ENCODE measurements at regions not wholly inside any gene's neighbourhood (a gene's known extent, or its start where the extent isn't known, plus 50 kb on each side); places are given as distances from the start of the nearest gene placed in this dataset.
A peak's percentile ranks its signal among the peaks of the same experiment; 100 is the strongest.

DNA sequence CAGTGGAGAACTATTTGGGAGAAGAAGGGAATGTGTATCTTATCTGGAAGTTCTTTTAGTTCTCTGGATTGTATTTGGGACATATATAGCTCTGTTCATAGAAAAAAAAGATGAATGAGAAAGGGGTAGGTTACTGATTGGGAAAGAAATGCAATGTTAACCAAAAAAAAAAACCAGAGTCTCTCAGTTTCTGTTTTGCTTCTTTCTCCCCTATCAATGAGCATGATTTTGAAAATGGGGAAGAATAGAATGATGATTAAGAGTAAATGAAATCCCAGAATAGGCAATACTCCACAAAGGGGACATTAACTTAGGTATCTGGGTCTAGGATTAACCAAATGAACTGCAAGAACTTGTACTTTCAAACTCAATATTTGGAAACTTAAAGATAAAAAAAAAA lies 92.9 kb downstream of the RHOU start:
- Histone ChIP-seq H3K18ac (ENCODE audit: low read depth in 1 of 2, low read length in 2 of 2) (no peak overlapping the region), H3K9ac (ENCODE audit: low read length) (no peak overlapping the region), H3K9me3 (ENCODE audit: control insufficient read depth, low read length) (no peaks in the 10 kb centered on the region), H3K4me3 (ENCODE audit: insufficient read depth in 1 of 2, low read depth in 1 of 2, low read length in 2 of 2) (no peak overlapping the region), H3K4ac (ENCODE audit: low read depth in 1 of 2, low read length in 2 of 2) (no peak overlapping the region), H3K27ac (ENCODE audit: low read length, poor library complexity, severe bottlenecking) (no peak overlapping the region), H2BK12ac (ENCODE audit: low read length in 2 of 2) (no peak overlapping the region), H4K8ac (ENCODE audit: low read length) (no peak overlapping the region), H4K91ac (ENCODE audit: low read length) (no peak overlapping the region), H3K4me1 (ENCODE audit: control insufficient read depth, insufficient read depth, low read depth, low read length) (peaks cover 11% of the 10 kb centered on the region), H3K23ac (ENCODE audit: low read length in 2 of 2) (no peak overlapping the region), H3K14ac (ENCODE audit: low read length in 2 of 2) (no peak overlapping the region), H2BK120ac (ENCODE audit: low read depth, low read length) (no peak overlapping the region), H2BK15ac (ENCODE audit: low read depth, poor library complexity, severe bottlenecking) (no peak overlapping the region), H2AFZ (ENCODE audit: low read depth, low read length) (no peak overlapping the region), H3K27me3 (ENCODE audit: control insufficient read depth in 1 of 2, insufficient read depth in 1 of 2, low read length in 2 of 2) (peaks cover 0 to 14% of the 10 kb centered on the region in 2 experiments), H3K36me3 (ENCODE audit: control insufficient read depth in 1 of 2, insufficient read depth in 2 of 2, low read depth in 1 of 2, low read length in 2 of 2) (no peaks in the 10 kb centered on the region), H3K79me1 (replicated peaks; ENCODE audit: low read length, poor library complexity, severe bottlenecking) (no peaks in the 10 kb centered on the region), H3K4me2 (ENCODE audit: low read length, poor library complexity, severe bottlenecking) (no peak overlapping the region), H2AK5ac (ENCODE audit: low read length, severe bottlenecking) (no peak overlapping the region), H2BK5ac (ENCODE audit: low read depth, low read length, poor library complexity, severe bottlenecking) (no peak overlapping the region)
- no peak for DNase-seq

DNA sequence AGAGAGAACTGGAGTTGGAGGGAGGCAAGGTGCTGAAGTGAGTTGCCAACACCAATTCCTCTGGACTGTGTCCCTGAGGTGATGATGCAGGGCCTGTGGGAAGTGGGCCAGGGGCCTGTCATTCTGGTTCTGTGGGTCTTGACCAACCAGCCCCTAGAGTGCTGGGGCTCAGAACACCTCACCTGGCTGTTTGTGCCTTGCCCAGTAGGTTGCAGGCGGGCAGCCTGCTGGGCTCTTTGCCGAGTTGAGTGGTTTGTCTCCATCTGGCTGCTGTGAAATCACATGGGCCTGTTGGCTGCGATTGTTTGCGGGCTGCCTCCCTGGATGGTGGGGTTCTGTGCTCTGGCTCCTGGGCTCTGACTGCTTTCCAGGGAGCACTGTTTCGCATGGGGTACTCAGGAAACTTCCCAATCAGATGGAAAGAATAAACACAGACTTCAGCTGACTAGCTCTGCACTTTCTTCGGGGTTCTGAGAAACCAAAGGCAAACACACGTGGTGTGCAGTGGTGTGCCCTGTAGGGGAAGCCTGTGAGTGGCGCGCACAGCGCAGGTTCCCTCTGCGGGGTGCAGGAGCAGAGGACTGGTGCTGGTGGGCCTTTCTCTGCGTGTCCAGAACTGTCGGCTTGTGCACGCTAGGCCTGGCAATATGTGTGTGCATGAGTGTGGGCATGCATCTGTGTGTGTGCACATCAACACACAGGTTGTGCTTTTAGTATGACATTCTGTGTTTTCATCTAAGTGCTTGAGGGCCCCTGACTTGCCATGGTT lies 95.1 kb downstream of the RHOU start:
- H3K4ac ChIP-seq (ENCODE audit: low read depth in 1 of 2, low read length in 2 of 2) = peak overlapping the region in 1 of 2 experiments; percentile 13
- H3K23ac ChIP-seq (ENCODE audit: low read length in 2 of 2) = no peak overlapping the region
- H3K4me2 ChIP-seq (ENCODE audit: low read length, poor library complexity, severe bottlenecking) = no peak overlapping the region
- peaks cover 18% of the 10 kb centered on the region for H3K4me1 ChIP-seq (ENCODE audit: control insufficient read depth, insufficient read depth, low read depth, low read length)
- H4K8ac ChIP-seq (ENCODE audit: low read length) = no peak overlapping the region
- WGBS = 76% methylated on average over 13 of the region's 14 CpGs
- no peak overlapping the region for H4K91ac ChIP-seq (ENCODE audit: low read length)
- peak overlapping the region; percentile 25 to 29 for H3K18ac ChIP-seq (ENCODE audit: low read depth in 1 of 2, low read length in 2 of 2)
- no peak overlapping the region for H3K27ac ChIP-seq (ENCODE audit: low read length, poor library complexity, severe bottlenecking)
- no peak overlapping the region for H2BK15ac ChIP-seq (ENCODE audit: low read depth, poor library complexity, severe bottlenecking)
- H2BK12ac ChIP-seq (ENCODE audit: low read length in 2 of 2) = peak overlapping the region in 1 of 2 experiments; percentile 60
- H3K9ac ChIP-seq (ENCODE audit: low read length) = no peak overlapping the region
- no peaks in the 10 kb centered on the region for H3K36me3 ChIP-seq (ENCODE audit: control insufficient read depth in 1 of 2, insufficient read depth in 2 of 2, low read depth in 1 of 2, low read length in 2 of 2)
- no peak overlapping the region for H3K4me3 ChIP-seq (ENCODE audit: insufficient read depth in 1 of 2, low read depth in 1 of 2, low read length in 2 of 2)
- H2AK5ac ChIP-seq (ENCODE audit: low read length, severe bottlenecking) = no peak overlapping the region
- peak overlapping the region in 1 of 2 experiments; percentile 37 for H3K14ac ChIP-seq (ENCODE audit: low read length in 2 of 2)
- no peaks in the 10 kb centered on the region for H3K79me1 ChIP-seq (replicated peaks; ENCODE audit: low read length, poor library complexity, severe bottlenecking)
- peaks cover 0 to 34% of the 10 kb centered on the region in 2 experiments for H3K27me3 ChIP-seq (ENCODE audit: control insufficient read depth in 1 of 2, insufficient read depth in 1 of 2, low read length in 2 of 2)
- H2AFZ ChIP-seq (ENCODE audit: low read depth, low read length) = no peak overlapping the region
- no peak for DNase-seq
- H2BK120ac ChIP-seq (ENCODE audit: low read depth, low read length) = no peak overlapping the region
- H3K9me3 ChIP-seq (ENCODE audit: control insufficient read depth, low read length) = no peaks in the 10 kb centered on the region
- H2BK5ac ChIP-seq (ENCODE audit: low read depth, low read length, poor library complexity, severe bottlenecking) = no peak overlapping the region

DNA sequence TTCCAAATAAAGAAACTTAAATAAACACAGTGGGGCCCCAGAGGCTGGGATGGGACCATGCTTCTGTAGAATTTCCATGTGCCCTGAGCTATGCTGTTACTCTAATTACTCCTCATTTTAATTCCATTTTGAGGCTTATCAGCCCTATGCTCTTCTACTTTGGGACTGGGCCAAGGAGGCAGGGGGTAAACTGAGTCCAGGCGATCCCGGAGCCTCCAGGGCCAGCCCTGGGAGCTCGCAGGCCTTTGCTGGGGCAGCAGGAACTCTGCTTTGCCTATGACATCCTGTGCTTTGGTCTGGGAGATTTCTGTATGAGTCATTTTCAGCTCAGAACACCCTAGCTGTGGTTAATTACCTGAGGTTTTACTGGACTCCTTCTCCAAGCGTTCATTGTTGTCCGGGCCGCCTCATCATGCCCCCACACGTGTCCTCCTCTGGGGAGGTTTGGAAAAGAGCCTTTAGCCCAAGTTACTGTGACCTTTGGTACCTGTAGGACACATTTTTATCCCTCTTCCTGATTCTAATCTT lies 95.7 kb downstream of the RHOU start:
- H3K27me3 ChIP-seq (ENCODE audit: control insufficient read depth in 1 of 2, insufficient read depth in 1 of 2, low read length in 2 of 2) = peaks cover 0 to 38% of the 10 kb centered on the region in 2 experiments
- H4K8ac ChIP-seq (ENCODE audit: low read length) = no peak overlapping the region
- no peaks in the 10 kb centered on the region for H3K79me1 ChIP-seq (replicated peaks; ENCODE audit: low read length, poor library complexity, severe bottlenecking)
- H2AFZ ChIP-seq (ENCODE audit: low read depth, low read length) = no peak overlapping the region
- H3K23ac ChIP-seq (ENCODE audit: low read length in 2 of 2) = no peak overlapping the region
- no peak overlapping the region for H3K27ac ChIP-seq (ENCODE audit: low read length, poor library complexity, severe bottlenecking)
- no peak overlapping the region for H3K14ac ChIP-seq (ENCODE audit: low read length in 2 of 2)
- H2BK15ac ChIP-seq (ENCODE audit: low read depth, poor library complexity, severe bottlenecking) = no peak overlapping the region
- WGBS = 18% methylated on average over 7 of the region's 7 CpGs
- H3K36me3 ChIP-seq (ENCODE audit: control insufficient read depth in 1 of 2, insufficient read depth in 2 of 2, low read depth in 1 of 2, low read length in 2 of 2) = no peaks in the 10 kb centered on the region
- no peaks in the 10 kb centered on the region for H3K9me3 ChIP-seq (ENCODE audit: control insufficient read depth, low read length)
- peak overlapping the region in 1 of 2 experiments; percentile 49 for H3K18ac ChIP-seq (ENCODE audit: low read depth in 1 of 2, low read length in 2 of 2)
- H2BK120ac ChIP-seq (ENCODE audit: low read depth, low read length) = no peak overlapping the region
- no peak overlapping the region for H2BK5ac ChIP-seq (ENCODE audit: low read depth, low read length, poor library complexity, severe bottlenecking)
- no peak overlapping the region for H2AK5ac ChIP-seq (ENCODE audit: low read length, severe bottlenecking)
- H3K4me2 ChIP-seq (ENCODE audit: low read length, poor library complexity, severe bottlenecking) = peak overlapping the region; percentile 19
- no peak overlapping the region for H3K4me3 ChIP-seq (ENCODE audit: insufficient read depth in 1 of 2, low read depth in 1 of 2, low read length in 2 of 2)
- no peak overlapping the region for H2BK12ac ChIP-seq (ENCODE audit: low read length in 2 of 2)
- no peak overlapping the region for H3K9ac ChIP-seq (ENCODE audit: low read length)
- peak; percentile 74 for DNase-seq
- no peak overlapping the region for H4K91ac ChIP-seq (ENCODE audit: low read length)
- H3K4ac ChIP-seq (ENCODE audit: low read depth in 1 of 2, low read length in 2 of 2) = no peak overlapping the region
- peaks cover 16% of the 10 kb centered on the region for H3K4me1 ChIP-seq (ENCODE audit: control insufficient read depth, insufficient read depth, low read depth, low read length)

DNA sequence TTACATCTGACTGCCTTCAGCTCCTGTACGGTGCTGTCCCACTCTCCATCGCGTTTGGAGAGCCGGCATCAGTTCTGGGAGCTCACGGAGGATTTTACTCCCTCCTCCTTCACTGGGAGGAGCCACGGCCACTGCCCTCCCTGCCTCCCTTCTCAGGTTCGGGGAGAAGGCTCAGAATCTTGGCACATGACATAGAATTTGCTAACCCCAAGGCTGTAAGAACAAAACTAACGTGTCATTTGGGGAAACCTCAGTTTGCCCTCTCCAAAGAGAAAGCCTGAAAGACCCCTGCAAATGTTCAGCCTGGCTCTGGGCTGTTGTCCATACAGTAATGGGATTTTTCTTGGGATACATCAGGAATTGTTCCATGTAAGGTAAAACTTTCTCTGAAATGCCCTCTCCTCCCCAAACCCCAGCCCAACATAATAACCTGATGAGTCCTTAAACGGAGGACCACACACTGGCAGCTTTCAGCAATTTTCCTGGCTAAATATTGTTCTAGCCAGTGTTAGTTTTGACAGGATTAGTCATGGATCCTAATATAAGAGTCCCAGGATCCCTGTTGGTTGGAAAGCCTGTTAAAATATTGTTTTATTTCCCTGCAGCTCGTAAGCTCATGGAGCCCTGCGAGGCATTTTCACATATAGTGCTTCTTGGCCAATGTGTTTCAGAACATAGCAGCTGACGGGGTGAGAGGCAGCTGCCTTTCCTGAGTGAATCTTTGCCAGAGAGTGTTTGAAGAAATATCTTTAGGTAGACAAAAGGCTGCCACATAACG lies 98.8 kb downstream of the RHOU start:
- H2BK120ac ChIP-seq (ENCODE audit: low read depth, low read length) = no peak overlapping the region
- H3K18ac ChIP-seq (ENCODE audit: low read depth in 1 of 2, low read length in 2 of 2) = no peak overlapping the region
- peaks cover 30% of the 10 kb centered on the region for H3K4me1 ChIP-seq (ENCODE audit: control insufficient read depth, insufficient read depth, low read depth, low read length)
- H3K23ac ChIP-seq (ENCODE audit: low read length in 2 of 2) = peak overlapping the region in 1 of 2 experiments; percentile 35
- DNase-seq = no peak
- no peak overlapping the region for H2AK5ac ChIP-seq (ENCODE audit: low read length, severe bottlenecking)
- no peaks in the 10 kb centered on the region for H3K36me3 ChIP-seq (ENCODE audit: control insufficient read depth in 1 of 2, insufficient read depth in 2 of 2, low read depth in 1 of 2, low read length in 2 of 2)
- H3K4me2 ChIP-seq (ENCODE audit: low read length, poor library complexity, severe bottlenecking) = peak overlapping the region; percentile 25
- H4K91ac ChIP-seq (ENCODE audit: low read length) = no peak overlapping the region
- H3K27me3 ChIP-seq (ENCODE audit: control insufficient read depth in 1 of 2, insufficient read depth in 1 of 2, low read length in 2 of 2) = peaks cover 0 to 36% of the 10 kb centered on the region in 2 experiments
- WGBS = 74% methylated on average over 13 of the region's 13 CpGs
- H4K8ac ChIP-seq (ENCODE audit: low read length) = no peak overlapping the region
- H3K14ac ChIP-seq (ENCODE audit: low read length in 2 of 2) = no peak overlapping the region
- H2BK5ac ChIP-seq (ENCODE audit: low read depth, low read length, poor library complexity, severe bottlenecking) = no peak overlapping the region
- no peak overlapping the region for H3K4me3 ChIP-seq (ENCODE audit: insufficient read depth in 1 of 2, low read depth in 1 of 2, low read length in 2 of 2)
- H2BK15ac ChIP-seq (ENCODE audit: low read depth, poor library complexity, severe bottlenecking) = no peak overlapping the region
- no peak overlapping the region for H2AFZ ChIP-seq (ENCODE audit: low read depth, low read length)
- no peak overlapping the region for H3K9ac ChIP-seq (ENCODE audit: low read length)
- no peaks in the 10 kb centered on the region for H3K9me3 ChIP-seq (ENCODE audit: control insufficient read depth, low read length)
- no peak overlapping the region for H3K27ac ChIP-seq (ENCODE audit: low read length, poor library complexity, severe bottlenecking)
- H3K79me1 ChIP-seq (replicated peaks; ENCODE audit: low read length, poor library complexity, severe bottlenecking) = no peaks in the 10 kb centered on the region
- peak overlapping the region in 1 of 2 experiments; percentile 43 for H2BK12ac ChIP-seq (ENCODE audit: low read length in 2 of 2)
- no peak overlapping the region for H3K4ac ChIP-seq (ENCODE audit: low read depth in 1 of 2, low read length in 2 of 2)
